Neural cell (in vitro differentiated cells): ENCODE measurements at regions not wholly inside any gene's neighbourhood (a gene's known extent, or its start where the extent isn't known, plus 50 kb on each side); places are given as distances from the start of the nearest gene placed in this dataset.

Source experiments
- H2AFZ ChIP-seq: fragments of 200-600, 300-800 bp; sonication (generic), shearing (Covaris generic); 2 replicates; pipeline ENCODE4 v1.6.0; 2014; ENCODE audit warnings: low read depth, mild to moderate bottlenecking, antibody characterized with exemption, low read length, moderate library complexity
- H3F3A ChIP-seq: fragments of 200-600 bp; shearing (Covaris generic); 2 replicates; pipeline ENCODE4 v1.6.1; 2016; ENCODE audit warnings: mild to moderate bottlenecking, moderate library complexity, mixed read lengths, antibody characterized with exemption, low read length; ENCODE audit not compliant: insufficient read depth, poor library complexity, severe bottlenecking
- H3K27ac ChIP-seq: fragments of 200-600, 300-800 bp; sonication (generic), shearing (Covaris generic); 2 replicates; pipeline ENCODE4 v1.5.1; 2014; ENCODE audit warnings: mild to moderate bottlenecking, low read length, moderate library complexity
- H3K27me3 ChIP-seq: fragments of 300-800, 200-600 bp; sonication (generic), shearing (Covaris generic); 2 replicates; pipeline ENCODE4 v1.6.0; 2014; ENCODE audit warnings: mild to moderate bottlenecking, low read depth, low read length, moderate library complexity; ENCODE audit not compliant: insufficient read depth
- H3K36me3 ChIP-seq: fragments of 300-800, 200-600 bp; sonication (generic), shearing (Covaris generic); 2 replicates; pipeline ENCODE4 v1.5.1; 2014; ENCODE audit warnings: mild to moderate bottlenecking, antibody characterized with exemption, low read length, moderate library complexity; ENCODE audit not compliant: insufficient read depth
- H3K4me2 ChIP-seq: fragments of 300-800, 200-600 bp; sonication (generic), shearing (Covaris generic); 2 replicates; pipeline ENCODE4 v1.6.0; 2014; ENCODE audit warnings: mild to moderate bottlenecking, low read length
- H3K4me3 ChIP-seq: fragments of 300-800, 200-600 bp; sonication (generic), shearing (Covaris generic); 2 replicates; pipeline ENCODE4 v1.5.1; 2014; ENCODE audit warnings: mild to moderate bottlenecking, low read length, moderate library complexity
- H3K79me2 ChIP-seq: fragments of 200-600 bp; shearing (Covaris generic); replicated peaks from 2 replicates; pipeline ENCODE4 v1.6.0; 2014; ENCODE audit warnings: mild to moderate bottlenecking, low read length, moderate library complexity; ENCODE audit not compliant: insufficient read depth
- H3K9ac ChIP-seq: fragments of 300-800, 200-600 bp; sonication (generic), shearing (Covaris generic); 2 replicates; pipeline ENCODE4 v1.6.1; 2016; ENCODE audit warnings: mild to moderate bottlenecking, low read length, mixed read lengths
- H3K9me2 ChIP-seq: fragments of 200-600 bp; shearing (Covaris generic); 2 replicates; pipeline ENCODE4 v1.6.1; 2016; ENCODE audit warnings: mild to moderate bottlenecking, low read length, mixed read lengths; ENCODE audit not compliant: insufficient read depth
- H3K9me3 ChIP-seq: fragments of 200-600, 300-800 bp; sonication (generic), shearing (Covaris generic); 2 replicates; pipeline ENCODE4 v1.6.1; 2016; ENCODE audit warnings: mild to moderate bottlenecking, mixed run types, low read length, moderate library complexity, mixed read lengths
- H4K20me1 ChIP-seq: fragments of 200-600 bp; shearing (Covaris generic); 2 replicates; pipeline ENCODE4 v1.6.1; 2016; ENCODE audit warnings: mild to moderate bottlenecking, mixed run types; ENCODE audit not compliant: insufficient read depth
- CTCF ChIP-seq: fragments of 450-650 bp; IDR thresholded peaks from 2 replicates; pipeline ENCODE4 v1.5.1; 2014; ENCODE audit warnings: antibody characterized with exemption, mild to moderate bottlenecking, moderate library complexity; ENCODE audit not compliant: poor library complexity, severe bottlenecking
- EP300 ChIP-seq: fragments of 450-650 bp; conservative IDR thresholded peaks from 2 replicates; pipeline ENCODE4 v1.6.1; 2014; ENCODE audit warnings: antibody characterized with exemption, mild to moderate bottlenecking, moderate library complexity; ENCODE audit not compliant: poor library complexity, severe bottlenecking
- EZH2 ChIP-seq: fragments of 200-600, 300-800 bp; shearing (Covaris generic), sonication (generic); IDR thresholded peaks from 2 replicates; pipeline ENCODE4 v1.6.1; 2014; ENCODE audit warnings: antibody characterized with exemption, low read length, borderline replicate concordance, mild to moderate bottlenecking; ENCODE audit not compliant: insufficient read depth, poor library complexity, severe bottlenecking
- MXI1 ChIP-seq: fragments of 450-650 bp; conservative IDR thresholded peaks from 2 replicates; pipeline ENCODE4 v1.6.1; 2014; ENCODE audit warnings: antibody characterized with exemption, mild to moderate bottlenecking; ENCODE audit not compliant: poor library complexity, severe bottlenecking
- POLR2AphosphoS5 ChIP-seq: IDR thresholded peaks from 2 replicates; pipeline ENCODE4 v1.6.1; 2012
- RAD21 ChIP-seq: fragments of 450-650 bp; conservative IDR thresholded peaks from 2 replicates; pipeline ENCODE4 v1.6.1; 2014; ENCODE audit warnings: antibody characterized with exemption, mild to moderate bottlenecking, moderate library complexity
- REST ChIP-seq: IDR thresholded peaks from 2 replicates; pipeline ENCODE4 v1.6.1; 2012; ENCODE audit warnings: borderline replicate concordance
- SMC3 ChIP-seq: fragments of 450-650 bp; conservative IDR thresholded peaks from 2 replicates; pipeline ENCODE4 v1.6.1; 2014; ENCODE audit warnings: antibody characterized with exemption, mild to moderate bottlenecking, moderate library complexity; ENCODE audit not compliant: poor library complexity
- TAF1 ChIP-seq: IDR thresholded peaks from 2 replicates; pipeline ENCODE4 v1.6.1; 2012; ENCODE audit warnings: low read depth

- H3K9ac ChIP-seq = no peak overlapping the region
- no peaks in the 10 kb centered on the region for H3K9me3 ChIP-seq
- no peak overlapping the region for H2AFZ ChIP-seq
- TF ChIP-seq TAF1 (no peak), EZH2 (no peak)
- H3K27me3 ChIP-seq = no peaks in the 10 kb centered on the region
- H3K36me3 ChIP-seq = no peaks in the 10 kb centered on the region
- no peaks in the 10 kb centered on the region for H3K9me2 ChIP-seq
- no peaks in the 10 kb centered on the region for H3F3A ChIP-seq
- H4K20me1 ChIP-seq = no peaks in the 10 kb centered on the region
- H3K27ac ChIP-seq = no peak overlapping the region
- no peaks in the 10 kb centered on the region for H3K79me2 ChIP-seq
- H3K4me2 ChIP-seq = no peak overlapping the region
- H3K4me3 ChIP-seq = no peak overlapping the region
Measured at GRCh38 chr11:112769584-112769983, 191.6 kb upstream of the NCAM1 start.

- Histone ChIP-seq H2AFZ (no peak overlapping the region), H4K20me1 (no peaks in the 10 kb centered on the region), H3K36me3 (no peaks in the 10 kb centered on the region), H3K4me3 (no peak overlapping the region), H3K27me3 (no peaks in the 10 kb centered on the region), H3K27ac (no peak overlapping the region), H3K79me2 (no peaks in the 10 kb centered on the region), H3K9ac (no peak overlapping the region), H3K4me2 (no peak overlapping the region), H3F3A (no peaks in the 10 kb centered on the region), H3K9me2 (no peaks in the 10 kb centered on the region), H3K9me3 (no peaks in the 10 kb centered on the region)
- TF ChIP-seq CTCF = no peak
- TF ChIP-seq REST = peak; percentile 40
Measured at GRCh38 chr11:112770033-112770432, 191.2 kb upstream of the NCAM1 start.

GRCh38 chr11:112770487-112770886, 190.7 kb upstream of the NCAM1 start:
- H3F3A ChIP-seq = no peaks in the 10 kb centered on the region
- H3K9ac ChIP-seq = no peak overlapping the region
- H4K20me1 ChIP-seq = no peaks in the 10 kb centered on the region
- H3K9me3 ChIP-seq = no peaks in the 10 kb centered on the region
- H3K27me3 ChIP-seq = no peaks in the 10 kb centered on the region
- no peak for TF ChIP-seq EZH2
- no peak for TF ChIP-seq REST
- TF ChIP-seq POLR2AphosphoS5 = no peak
- no peak for TF ChIP-seq EP300
- no peak for TF ChIP-seq SMC3
- no peak for TF ChIP-seq TAF1
- no peak for TF ChIP-seq MXI1
- TF ChIP-seq CTCF = no peak
- no peak for TF ChIP-seq RAD21
- H3K9me2 ChIP-seq = no peaks in the 10 kb centered on the region
- H3K79me2 ChIP-seq = no peaks in the 10 kb centered on the region
- H3K4me2 ChIP-seq = no peak overlapping the region
- no peak overlapping the region for H3K4me3 ChIP-seq
- no peak overlapping the region for H3K27ac ChIP-seq
- no peaks in the 10 kb centered on the region for H3K36me3 ChIP-seq
- no peak overlapping the region for H2AFZ ChIP-seq
